ENCODE measurements at regions not wholly inside any gene's neighbourhood (a gene's known extent, or its start where the extent isn't known, plus 50 kb on each side); places are given as distances from the start of the nearest gene placed in this dataset.
A peak's percentile ranks its signal among the peaks of the same experiment; 100 is the strongest.

- peaks cover 30 to 55% (median 55%) of the 10 kb centered on the region in 3 donors for H3K27me3 Mint-ChIP-seq
- DNase-seq (no peak), ATAC-seq (ENCODE audit: low read depth in 2 of 2) (no peak)
- no peak overlapping the region for H3K4me3 Mint-ChIP-seq
- peaks cover 0 to 5% (median 0%) of the 10 kb centered on the region in 7 donors for H3K9me3 Mint-ChIP-seq
- H3K36me3 Mint-ChIP-seq = no peaks in the 10 kb centered on the region
- no peaks in the 10 kb centered on the region for H3K4me1 Mint-ChIP-seq
- H3K27ac Mint-ChIP-seq = no peak overlapping the region
Observed at GRCh38 chr2:120520454-120520853, 174.5 kb downstream of the INHBB start.

- Mint-ChIP-seq H3K27ac (no peak overlapping the region), H3K4me1 (no peaks in the 10 kb centered on the region), H3K4me3 (no peak overlapping the region), H3K9me3 (peaks cover 0 to 4% (median 0%) of the 10 kb centered on the region in 7 donors), H3K36me3 (no peaks in the 10 kb centered on the region), H3K27me3 (peaks cover 24 to 52% (median 50%) of the 10 kb centered on the region in 3 donors)
- DNase-seq (no peak), ATAC-seq (ENCODE audit: low read depth in 2 of 2) (no peak)
Observed at GRCh38 chr2:120520929-120521912, 175.3 kb downstream of the INHBB start.

GRCh38 chr2:120522151-120522751, 176.3 kb downstream of the INHBB start:
- ATAC-seq (ENCODE audit: low read depth in 2 of 2) = no peak
- Mint-ChIP-seq H3K36me3 (no peaks in the 10 kb centered on the region), H3K4me3 (no peak overlapping the region), H3K27me3 (peaks cover 23 to 50% (median 47%) of the 10 kb centered on the region in 3 donors), H3K9me3 (peaks cover 0 to 4% (median 0%) of the 10 kb centered on the region in 7 donors), H3K4me1 (no peaks in the 10 kb centered on the region), H3K27ac (no peak overlapping the region)
- DNase-seq = no peak

GRCh38 chr2:120523766-120524165, 177.8 kb downstream of the INHBB start:
- Mint-ChIP-seq H3K4me1 (no peaks in the 10 kb centered on the region), H3K27ac (no peak overlapping the region), H3K27me3 (peaks cover 22 to 41% (median 39%) of the 10 kb centered on the region in 3 donors), H3K36me3 (no peaks in the 10 kb centered on the region), H3K9me3 (peaks cover 0 to 4% (median 0%) of the 10 kb centered on the region in 7 donors), H3K4me3 (no peak overlapping the region)
- no peak for ATAC-seq (ENCODE audit: low read depth in 2 of 2)
- DNase-seq = no peak

- H3K27ac Mint-ChIP-seq = no peak overlapping the region
- peaks cover 0 to 4% (median 0%) of the 10 kb centered on the region in 7 donors for H3K9me3 Mint-ChIP-seq
- no peak overlapping the region for H3K4me3 Mint-ChIP-seq
- no peaks in the 10 kb centered on the region for H3K4me1 Mint-ChIP-seq
- DNase-seq (no peak), ATAC-seq (ENCODE audit: low read depth in 2 of 2) (no peak)
- peaks cover 19 to 41% (median 39%) of the 10 kb centered on the region in 3 donors for H3K27me3 Mint-ChIP-seq
- no peaks in the 10 kb centered on the region for H3K36me3 Mint-ChIP-seq
Observed at GRCh38 chr2:120524174-120524573, 178.2 kb downstream of the INHBB start.

- Mint-ChIP-seq H3K27ac (no peak overlapping the region), H3K4me3 (peak overlapping the region in 1 of 8 donors; percentile 53), H3K36me3 (no peaks in the 10 kb centered on the region), H3K27me3 (peaks cover 19 to 41% (median 31%) of the 10 kb centered on the region in 3 donors), H3K9me3 (peaks cover 0 to 5% (median 3%) of the 10 kb centered on the region in 7 donors), H3K4me1 (no peaks in the 10 kb centered on the region)
- DNase-seq = no peak
- ATAC-seq (ENCODE audit: low read depth in 2 of 2) = no peak
Observed at GRCh38 chr2:120525056-120526046, 179.4 kb downstream of the INHBB start.

GRCh38 chr2:120526047-120526562, 180.2 kb downstream of the INHBB start:
- H3K36me3 Mint-ChIP-seq = no peaks in the 10 kb centered on the region
- ATAC-seq (ENCODE audit: low read depth in 2 of 2) (no peak), DNase-seq (no peak)
- peaks cover 0 to 7% (median 4%) of the 10 kb centered on the region in 7 donors for H3K9me3 Mint-ChIP-seq
- H3K27ac Mint-ChIP-seq = no peak overlapping the region
- no peaks in the 10 kb centered on the region for H3K4me1 Mint-ChIP-seq
- no peak overlapping the region for H3K4me3 Mint-ChIP-seq
- peaks cover 19 to 41% (median 31%) of the 10 kb centered on the region in 3 donors for H3K27me3 Mint-ChIP-seq

- peaks cover 15 to 34% (median 20%) of the 10 kb centered on the region in 3 donors for H3K27me3 Mint-ChIP-seq
- peak overlapping the region in 1 of 6 donors; percentile 46 for H3K27ac Mint-ChIP-seq
- DNase-seq (no peak), ATAC-seq (ENCODE audit: low read depth in 2 of 2) (no peak)
- peaks cover 0 to 8% (median 5%) of the 10 kb centered on the region in 7 donors for H3K9me3 Mint-ChIP-seq
- H3K36me3 Mint-ChIP-seq = no peaks in the 10 kb centered on the region
- H3K4me3 Mint-ChIP-seq = no peak overlapping the region
- no peaks in the 10 kb centered on the region for H3K4me1 Mint-ChIP-seq
Observed at GRCh38 chr2:120526997-120527945, 181.3 kb downstream of the INHBB start.

- DNase-seq (no peak), ATAC-seq (ENCODE audit: low read depth in 2 of 2) (no peak)
- no peak overlapping the region for H3K4me3 Mint-ChIP-seq
- H3K9me3 Mint-ChIP-seq = peaks cover 0 to 8% (median 5%) of the 10 kb centered on the region in 7 donors
- H3K36me3 Mint-ChIP-seq = no peaks in the 10 kb centered on the region
- H3K27me3 Mint-ChIP-seq = peaks cover 11 to 28% (median 11%) of the 10 kb centered on the region in 3 donors
- no peaks in the 10 kb centered on the region for H3K4me1 Mint-ChIP-seq
- no peak overlapping the region for H3K27ac Mint-ChIP-seq
Observed at GRCh38 chr2:120528051-120528692, 182.2 kb downstream of the INHBB start.

- no peak for DNase-seq
- Mint-ChIP-seq H3K36me3 (no peaks in the 10 kb centered on the region), H3K4me1 (no peaks in the 10 kb centered on the region), H3K4me3 (no peak overlapping the region), H3K27ac (no peak overlapping the region), H3K27me3 (peaks cover 6 to 23% (median 10%) of the 10 kb centered on the region in 3 donors), H3K9me3 (peaks cover 0 to 8% (median 5%) of the 10 kb centered on the region in 7 donors)
- ATAC-seq (ENCODE audit: low read depth in 2 of 2) = no peak
Observed at GRCh38 chr2:120528693-120529076, 182.7 kb downstream of the INHBB start.

GRCh38 chr2:120530781-120531180, 184.8 kb downstream of the INHBB start:
- H3K27me3 Mint-ChIP-seq = peaks cover 0 to 10% (median 4%) of the 10 kb centered on the region in 3 donors
- no peak overlapping the region for H3K27ac Mint-ChIP-seq
- H3K9me3 Mint-ChIP-seq = peaks cover 0 to 8% (median 5%) of the 10 kb centered on the region in 7 donors
- no peaks in the 10 kb centered on the region for H3K36me3 Mint-ChIP-seq
- H3K4me3 Mint-ChIP-seq = no peak overlapping the region
- ATAC-seq (ENCODE audit: low read depth in 2 of 2) (no peak), DNase-seq (no peak)
- H3K4me1 Mint-ChIP-seq = no peaks in the 10 kb centered on the region
